Activated naive CD4-positive, alpha-beta T cell (primary cell): ENCODE measurements at regions not wholly inside any gene's neighbourhood (a gene's known extent, or its start where the extent isn't known, plus 50 kb on each side); places are given as distances from the start of the nearest gene placed in this dataset.
"Not testable (repeated sequence)": the region's sequence is repeated elsewhere in the genome, so short reads cannot be mapped to it uniquely, and the experiment has no call there.

ENCODE experiments used
- DNase-seq, 4 experiments: peaks; one replicate each; lab custom pipeline; 2025; lab: John Stamatoyannopoulos, UW

GRCh38 chr15:38614621-38615020 lies 50.0 kb upstream of the RASGRP1 start:
- DNase-seq = no peak

DNA sequence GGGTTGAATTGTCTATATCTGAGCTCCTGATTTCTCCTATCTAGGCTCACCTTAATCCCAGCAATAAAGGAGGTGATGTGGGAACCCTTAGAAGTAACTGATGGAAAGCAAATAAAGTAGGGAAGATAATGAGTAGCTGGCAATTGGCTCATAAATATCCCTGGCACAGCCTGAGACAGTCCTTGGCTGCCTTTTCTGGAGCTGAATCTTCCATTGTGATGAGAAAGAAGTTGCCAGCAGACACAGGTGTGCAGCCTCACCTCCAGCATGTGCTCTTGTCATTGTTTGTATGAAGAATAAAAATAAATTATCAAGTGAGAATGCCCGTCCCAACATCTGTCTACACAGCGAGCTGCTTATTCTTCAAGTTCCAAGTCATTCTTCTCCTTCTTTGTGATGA lies 53.2 kb upstream of the RASGRP1 start:
- no peak for DNase-seq

- no peak for DNase-seq
Observed at GRCh38 chr15:38618242-38618955, 53.8 kb upstream of the RASGRP1 start.

DNA sequence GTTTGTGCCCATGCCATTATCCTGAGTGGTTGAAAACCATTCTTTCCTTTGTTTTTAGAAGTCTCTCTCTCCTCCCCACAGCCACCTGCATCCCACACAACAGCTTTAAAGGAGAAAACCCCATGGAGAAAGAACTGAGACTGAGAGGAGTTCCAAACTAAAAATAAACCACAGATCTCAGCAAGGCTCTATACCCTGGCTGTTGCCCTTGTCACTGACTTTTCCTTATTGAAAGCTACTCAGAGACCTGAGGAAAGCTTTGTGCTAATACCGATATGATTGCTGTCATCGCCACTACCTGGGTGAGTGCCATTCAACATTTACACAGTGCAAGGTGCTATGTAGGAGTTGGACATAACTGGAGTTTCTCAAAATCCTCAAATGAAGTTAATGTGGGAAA lies 55.5 kb upstream of the RASGRP1 start:
- no peak for DNase-seq

GRCh38 chr15:38620851-38621594 lies 56.4 kb upstream of the RASGRP1 start:
- no peak for DNase-seq

- no peak for DNase-seq
Observed at GRCh38 chr15:38622304-38622703, 57.7 kb upstream of the RASGRP1 start.

- no peak for DNase-seq
Observed at GRCh38 chr15:38622908-38623307, 58.3 kb upstream of the RASGRP1 start.

DNA sequence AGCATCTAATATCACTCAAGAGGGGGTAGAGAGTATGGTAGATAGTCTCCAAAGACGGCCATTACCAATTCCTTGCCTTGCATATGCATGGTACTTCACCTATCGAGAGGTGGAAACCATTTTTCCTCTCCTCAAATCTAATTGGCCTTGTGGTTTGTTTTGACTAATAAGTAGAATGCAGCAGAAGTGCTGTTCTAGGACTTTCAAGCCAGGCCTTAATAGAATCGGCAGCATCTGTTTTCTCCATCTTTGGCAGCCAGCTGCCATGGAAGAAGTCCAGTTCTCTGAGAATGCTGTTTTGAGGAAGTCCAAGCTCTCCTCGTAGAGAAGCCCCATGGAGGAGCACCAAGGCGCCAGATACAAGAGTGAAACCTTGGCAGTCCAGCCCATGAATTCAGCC lies 59.1 kb upstream of the RASGRP1 start:
- no peak for DNase-seq

DNA sequence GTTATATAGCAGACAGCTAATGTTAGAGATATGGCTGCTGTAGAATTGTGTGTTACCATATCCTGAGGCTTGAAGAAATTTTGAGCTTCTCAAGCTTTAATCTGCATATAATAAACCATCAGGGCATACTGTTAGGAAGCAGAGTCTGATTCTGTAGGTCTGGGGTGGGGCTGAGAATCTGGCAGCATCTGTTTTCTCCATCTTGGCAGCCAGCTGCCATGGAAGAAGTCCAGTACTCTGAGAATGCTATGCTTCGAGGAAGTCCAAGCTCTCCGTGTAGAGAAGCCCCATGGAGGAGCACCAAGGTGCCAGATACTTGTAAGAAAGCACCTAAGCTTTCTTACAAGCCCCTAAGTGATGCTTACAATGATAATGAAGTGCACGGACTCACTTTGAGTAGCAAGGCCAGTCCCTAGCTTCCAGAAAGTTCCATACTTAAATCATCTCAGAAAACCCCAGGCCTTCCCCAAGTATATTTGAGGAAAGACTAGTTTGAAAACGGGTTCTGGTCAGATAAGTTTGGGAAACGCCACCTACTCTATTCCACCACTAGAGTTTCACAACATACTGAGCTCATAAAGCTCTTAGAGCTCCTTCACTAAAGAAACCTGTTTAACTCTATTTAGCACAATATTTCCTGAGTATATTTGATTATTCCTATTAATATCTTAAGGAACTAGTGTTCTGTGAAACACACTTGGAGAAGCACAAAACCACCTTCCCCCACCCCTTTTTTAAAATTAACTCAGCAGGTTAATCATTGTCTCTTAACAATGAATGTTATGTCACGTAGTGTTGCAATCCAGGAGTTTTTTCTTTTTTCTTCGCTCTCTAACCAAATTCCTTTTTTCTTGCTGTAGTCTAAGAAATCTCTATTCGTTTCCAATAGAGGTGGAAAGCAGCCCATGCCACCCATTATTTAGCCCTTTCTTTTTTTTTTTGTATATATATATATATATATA lies 59.9 kb upstream of the RASGRP1 start:
- no peak for DNase-seq

GRCh38 chr15:38625886-38626285 lies 61.3 kb upstream of the RASGRP1 start:
- DNase-seq = no peak

GRCh38 chr15:38626443-38627050 lies 61.9 kb upstream of the RASGRP1 start:
- DNase-seq = no peak

DNA sequence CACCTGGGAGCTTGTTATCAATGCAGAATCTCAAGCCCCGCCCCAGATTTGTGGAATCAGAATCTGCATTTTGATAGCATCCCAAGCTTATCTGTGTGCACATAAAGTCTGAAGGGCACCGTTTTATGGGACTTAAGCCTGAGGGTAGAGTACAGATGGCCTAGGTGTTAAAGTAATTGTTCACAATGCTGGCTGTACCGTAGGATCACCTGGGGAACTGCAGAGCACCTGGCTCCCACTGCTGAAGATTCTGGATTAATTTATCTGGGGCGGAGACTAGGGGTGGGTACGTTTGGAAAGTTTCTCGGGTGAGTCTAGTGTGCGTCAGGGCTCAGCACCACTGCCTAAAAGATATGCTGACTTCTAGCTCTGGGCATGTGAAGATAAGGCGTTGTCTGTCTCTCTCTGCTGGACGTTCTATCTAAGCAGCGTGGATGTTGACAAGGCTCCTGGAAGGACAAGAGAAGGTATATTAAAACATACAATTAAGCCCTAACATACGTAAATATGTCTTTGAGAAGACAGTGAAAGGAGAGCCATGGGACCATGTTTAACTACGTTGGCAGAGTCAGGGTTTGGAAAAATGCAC lies 63.2 kb upstream of the RASGRP1 start:
- no peak for DNase-seq

DNA sequence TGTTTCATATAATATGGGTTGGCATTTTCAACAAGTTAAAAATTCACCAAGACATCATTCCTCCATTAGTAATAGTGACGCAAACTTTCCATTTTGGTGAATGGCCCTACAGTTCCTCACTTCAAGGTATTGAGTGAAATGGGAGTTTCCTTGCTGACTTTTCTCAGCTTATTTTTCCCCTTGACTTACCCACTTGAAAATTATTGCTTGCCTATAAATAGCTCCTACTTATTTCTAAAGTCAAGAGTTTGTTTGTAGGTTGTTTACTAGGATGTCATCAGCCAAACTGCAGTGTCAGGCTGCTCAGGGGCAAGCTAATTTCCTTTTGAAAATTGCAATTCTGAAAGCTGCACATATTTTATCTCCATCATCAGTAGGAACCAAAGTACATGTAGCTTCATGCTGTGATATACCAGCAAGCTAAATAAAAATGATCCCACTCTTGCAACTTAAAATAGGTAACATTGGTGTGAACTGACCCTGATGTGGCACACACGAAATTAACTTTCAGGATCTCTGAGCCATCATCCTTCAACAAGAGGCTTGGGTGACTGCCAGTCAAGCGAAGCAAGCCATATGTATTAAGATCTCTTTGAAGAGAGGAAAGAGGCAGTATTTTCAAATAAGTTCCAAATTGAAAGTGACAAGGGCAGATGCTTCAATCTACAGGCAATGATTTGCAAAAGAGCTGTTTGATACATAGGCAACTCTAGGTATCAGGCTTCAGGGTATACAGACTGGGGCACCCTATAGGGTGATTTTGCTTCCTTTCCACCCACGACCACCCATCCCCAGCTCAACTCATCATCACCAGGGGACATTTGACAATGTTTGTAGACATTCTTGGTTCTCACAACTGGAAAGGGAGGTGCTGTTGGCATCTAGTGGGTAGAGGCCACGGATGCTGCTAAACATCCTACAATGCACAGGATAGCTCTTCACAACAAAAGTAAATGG lies 66.8 kb upstream of the RASGRP1 start:
- no peak for DNase-seq

GRCh38 chr15:38635170-38635569 lies 70.6 kb upstream of the RASGRP1 start:
- DNase-seq = no peak

GRCh38 chr15:38636597-38636996 lies 72.0 kb upstream of the RASGRP1 start:
- DNase-seq = no peak

DNA sequence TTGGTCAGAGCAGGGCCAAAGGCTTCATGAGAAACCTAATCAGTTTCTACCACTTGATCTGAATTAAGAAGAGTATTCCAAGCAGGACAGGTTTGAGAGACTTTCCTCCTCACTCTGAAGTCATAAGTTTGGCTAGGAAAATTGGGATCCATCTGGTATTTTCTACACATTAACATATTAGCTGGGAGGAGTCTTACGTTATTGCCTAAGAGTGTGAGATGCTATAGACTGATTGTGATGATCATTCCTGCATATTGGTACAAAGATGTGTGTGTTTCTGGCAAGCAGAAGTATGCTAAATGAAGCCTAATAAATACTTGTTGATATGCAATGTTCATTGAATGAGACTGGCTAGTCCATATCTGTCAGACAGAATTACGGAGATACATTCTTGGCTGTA lies 73.5 kb upstream of the RASGRP1 start:
- DNase-seq = no peak

DNA sequence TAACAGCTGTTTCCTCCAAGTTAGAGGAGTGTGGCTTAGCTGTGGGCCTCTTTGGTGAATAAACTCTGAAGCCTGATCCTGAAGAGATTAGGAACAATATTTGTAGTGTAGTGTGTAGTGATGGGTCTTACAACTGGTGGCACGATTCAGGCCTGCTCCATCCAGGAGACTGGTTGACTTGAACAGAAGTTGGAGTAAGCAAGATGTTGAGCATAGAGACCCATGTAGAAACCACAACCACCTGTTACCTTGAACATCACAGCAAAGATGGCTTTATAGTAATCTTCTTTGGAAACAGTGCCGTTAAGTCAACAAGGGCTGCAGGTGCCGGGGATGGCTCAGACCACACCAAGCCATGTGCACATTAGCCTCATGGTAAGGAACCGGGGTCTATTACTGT lies 74.2 kb upstream of the RASGRP1 start:
- no peak for DNase-seq

DNA sequence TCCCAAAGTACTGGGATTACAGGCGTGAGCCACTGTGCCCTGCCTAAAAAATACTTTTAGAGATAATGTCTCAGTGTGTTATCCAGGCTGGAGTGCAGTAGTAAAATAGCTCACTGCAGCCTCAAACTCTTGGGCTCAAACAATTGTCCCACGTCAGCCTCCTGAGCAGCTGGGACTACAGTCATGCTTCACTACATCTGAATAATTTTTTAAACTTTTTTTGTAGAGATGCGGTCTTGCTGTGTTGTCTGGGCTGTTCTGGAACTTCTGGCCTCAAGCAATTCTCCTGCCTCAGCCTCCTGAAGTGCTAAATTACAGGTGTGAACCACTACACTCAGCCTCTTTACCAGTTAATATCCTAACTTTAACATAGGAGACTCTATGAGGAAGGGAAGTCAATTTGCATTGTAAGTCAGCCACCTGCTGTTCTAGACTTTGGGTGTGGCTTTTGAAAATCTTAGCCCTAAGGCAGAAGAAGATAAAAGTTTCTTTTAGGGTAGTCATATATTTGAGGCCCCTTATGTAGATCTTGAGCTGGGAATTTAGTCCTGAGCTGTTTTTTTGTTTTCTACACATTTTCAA lies 78.2 kb upstream of the RASGRP1 start:
- DNase-seq = no peak

- DNase-seq = not testable (repeated sequence)
Observed at GRCh38 chr15:38644353-38644752, 79.7 kb upstream of the RASGRP1 start.

GRCh38 chr15:38646716-38647115 lies 82.1 kb upstream of the RASGRP1 start:
- DNase-seq = no peak
